Transverse colon (tissue), 4 donors: ENCODE measurements at regions not wholly inside any gene's neighbourhood (a gene's known extent, or its start where the extent isn't known, plus 50 kb on each side); places are given as distances from the start of the nearest gene placed in this dataset.

Source experiments
- DNase-seq: peaks from one replicate; pipeline ENCODE4 v3.0.0-alpha.2; 2019
- H3K27ac ChIP-seq, 4 donors: fragments of 200-600 bp; sonication (generic); 2 replicates each; pipeline ENCODE4 v1.5.1; 2016 to 2018; ENCODE audit warnings: inconsistent platforms in 4 of 4
- H3K27me3 ChIP-seq: fragments of 200-600 bp; sonication (generic); 2 replicates; pipeline ENCODE4 v1.5.1; 2017; ENCODE audit warnings: inconsistent platforms
- H3K36me3 ChIP-seq, 4 donors: fragments of 200-600 bp; sonication (generic); 2 replicates each; pipeline ENCODE4 v1.5.1; 2017 to 2019; ENCODE audit warnings: inconsistent platforms in 4 of 4
- H3K4me1 ChIP-seq, 4 donors: fragments of 200-600 bp; sonication (generic); 2 replicates each; pipeline ENCODE4 v1.5.1; 2017 to 2020; ENCODE audit warnings: inconsistent platforms in 4 of 4
- H3K4me3 ChIP-seq, 4 donors: fragments of 200-600 bp; sonication (generic); 1 replicate in 1 of 4; 2 replicates in 3 of 4; pipeline versions ENCODE4 v1.5.1 to v1.6.1; 2017 to 2019; ENCODE audit warnings: inconsistent platforms in 4 of 4
- H3K9me3 ChIP-seq, 2 donors: fragments of 200-600 bp; sonication (generic); 2 replicates each; pipeline ENCODE4 v1.5.1; 2017 to 2019; ENCODE audit warnings: inconsistent platforms in 2 of 2
- CTCF ChIP-seq, 5 experiments: fragments of 200-600 bp in 3 of 5; fragments of 450-650 bp in 2 of 5; sonication (generic) in 3 of 5; IDR thresholded peaks; 1 replicate in 2 of 5; 2 replicates in 3 of 5; pipeline ENCODE4 v1.5.1; 2016 to 2017; ENCODE audit warnings: antibody characterized with exemption in 5 of 5, inconsistent platforms in 3 of 5, mild to moderate bottlenecking in 2 of 5, moderate library complexity in 1 of 5
- EP300 ChIP-seq: sonication (generic); formaldehyde crosslinking; IDR thresholded peaks from one replicate; pipeline ENCODE4 v1.6.1; 2017; ENCODE audit warnings: antibody characterized with exemption, low read depth
- POLR2A ChIP-seq: fragments of 450-650 bp; IDR thresholded peaks from one replicate; pipeline ENCODE4 v1.6.1; 2016; ENCODE audit warnings: antibody characterized with exemption, mild to moderate bottlenecking, moderate library complexity
- POLR2AphosphoS5 ChIP-seq, 3 donors: sonication (generic); formaldehyde crosslinking; IDR thresholded peaks; one replicate each; pipeline ENCODE4 v1.6.1; 2016; ENCODE audit warnings: antibody characterized with exemption in 3 of 3
- WGBS, 2 donors: methylation state at CpG; one replicate each; pipeline ENCODE4 v1.1.5; 2018; ENCODE audit warnings: low coverage in 1 of 2; 5-methylcytosine and 5-hydroxymethylcytosine counted together
- in situ Hi-C, 4 donors: fragments of 200-750 bp; cut with MboI; loops; one replicate each; pipeline versions ENCODE4 v1.15.0 to v1.15.1; 2017; ENCODE audit warnings: low sequenced_read_pairs in 3 of 4, low pct_ligation_motif_present in 1 of 4, low pct_unique_long_range_greater_than_20kb in 1 of 4
- intact Hi-C: fragments of 100-400 bp; cut with DNase I; formaldehyde crosslinking; loops from one replicate; pipeline ENCODE4 v1.15.1; 2023; ENCODE audit warnings: low total_unique reads

GRCh38 chr16:76818606-76819181, 372.3 kb upstream of the MON1B start:
- Histone ChIP-seq H3K36me3 (no peaks in the 10 kb centered on the region), H3K9me3 (no peaks in the 10 kb centered on the region), H3K4me3 (no peak overlapping the region), H3K27me3 (no peaks in the 10 kb centered on the region), H3K27ac (no peak overlapping the region), H3K4me1 (no peaks in the 10 kb centered on the region)
- TF ChIP-seq CTCF (IDR thresholded peaks at IDR 0.05) (no peak), POLR2A (no peak), POLR2AphosphoS5 (IDR thresholded peaks at IDR 0.05) (no peak), EP300 (no peak)
- DNase-seq: no peak
- in situ Hi-C loops: no loop called here
- intact Hi-C loops: no loop called here
- 27 to 55% methylated on average over 1 to 3 of the region's 3 CpGs for WGBS, 2 donors

- in situ Hi-C loops: no loop called here
- TF ChIP-seq POLR2AphosphoS5 (IDR thresholded peaks at IDR 0.05): no peak
- TF ChIP-seq POLR2A: no peak
- no peak for TF ChIP-seq CTCF (IDR thresholded peaks at IDR 0.05)
- TF ChIP-seq EP300: no peak
These were observed 371.6 kb upstream of the MON1B start for GRCh38 chr16:76819226-76819916.

GRCh38 chr16:76824221-76824620, 366.8 kb upstream of the MON1B start:
- Histone ChIP-seq H3K4me3 (no peak overlapping the region), H3K27ac (no peak overlapping the region), H3K4me1 (no peaks in the 10 kb centered on the region), H3K9me3 (no peaks in the 10 kb centered on the region), H3K27me3 (no peaks in the 10 kb centered on the region), H3K36me3 (no peaks in the 10 kb centered on the region)
- in situ Hi-C loops (no loop called here), intact Hi-C loops (no loop called here)
- WGBS, 2 donors: 88 to 92% methylated on average over 1 of the region's 1 CpG
- DNase-seq: no peak
- TF ChIP-seq CTCF (IDR thresholded peaks at IDR 0.05) (no peak), POLR2A (no peak), EP300 (no peak), POLR2AphosphoS5 (IDR thresholded peaks at IDR 0.05) (no peak)

More at GRCh38 chr16:76819226-76819916, 371.6 kb upstream of the MON1B start:
- Histone ChIP-seq H3K27me3 (no peaks in the 10 kb centered on the region), H3K36me3 (no peaks in the 10 kb centered on the region), H3K4me1 (no peaks in the 10 kb centered on the region), H3K4me3 (no peak overlapping the region), H3K27ac (no peak overlapping the region), H3K9me3 (no peaks in the 10 kb centered on the region)
- no peak for DNase-seq
- WGBS, 2 donors: 39 to 68% methylated on average over 4 to 8 of the region's 8 CpGs
- intact Hi-C loops: no loop called here

GRCh38 chr16:76824791-76825190, 366.2 kb upstream of the MON1B start:
- H3K9me3 ChIP-seq: no peaks in the 10 kb centered on the region
- TF ChIP-seq POLR2AphosphoS5 (IDR thresholded peaks at IDR 0.05) (no peak), EP300 (no peak), POLR2A (no peak), CTCF (IDR thresholded peaks at IDR 0.05) (no peak)
- in situ Hi-C loops: no loop called here
- H3K4me3 ChIP-seq: no peak overlapping the region
- H3K36me3 ChIP-seq: no peaks in the 10 kb centered on the region
- 70 to 73% methylated on average over 2 of the region's 2 CpGs for WGBS, 2 donors
- H3K4me1 ChIP-seq: no peaks in the 10 kb centered on the region
- DNase-seq: no peak
- no peak overlapping the region for H3K27ac ChIP-seq
- H3K27me3 ChIP-seq: no peaks in the 10 kb centered on the region
- intact Hi-C loops: no loop called here
